ENCODE measurements at regions not wholly inside any gene's neighbourhood (a gene's known extent, or its start where the extent isn't known, plus 50 kb on each side); places are given as distances from the start of the nearest gene placed in this dataset.

- H3K9me3 ChIP-seq: no peaks in the 10 kb centered on the region
- TF ChIP-seq CTCF (IDR thresholded peaks at IDR 0.05): no peak
- H3K36me3 ChIP-seq: no peaks in the 10 kb centered on the region
- H3K27ac ChIP-seq: no peak overlapping the region
- H3K27me3 ChIP-seq: no peaks in the 10 kb centered on the region
- ATAC-seq (peak; percentile 45), DNase-seq (no peak)
- H3K4me3 ChIP-seq: no peak overlapping the region
- peaks cover 5% of the 10 kb centered on the region for H3K4me1 ChIP-seq
- intact Hi-C loops (cut with DNase I): no loop called here
Measured at GRCh38 chr4:141348125-141348524, 127.4 kb downstream of the ZNF330 start.

- Histone ChIP-seq H3K27me3 (no peaks in the 10 kb centered on the region), H3K4me3 (no peak overlapping the region), H3K4me1 (peaks cover 6% of the 10 kb centered on the region), H3K9me3 (no peaks in the 10 kb centered on the region), H3K27ac (no peak overlapping the region), H3K36me3 (no peaks in the 10 kb centered on the region)
- DNase-seq (no peak), ATAC-seq (no peak)
- TF ChIP-seq CTCF (IDR thresholded peaks at IDR 0.05): no peak
- intact Hi-C loops (cut with DNase I): no loop called here
Measured at GRCh38 chr4:141348573-141348972, 127.9 kb downstream of the ZNF330 start.

- Histone ChIP-seq H3K4me1 (peaks cover 6% of the 10 kb centered on the region), H3K27me3 (no peaks in the 10 kb centered on the region), H3K9me3 (no peaks in the 10 kb centered on the region), H3K36me3 (no peaks in the 10 kb centered on the region), H3K27ac (no peak overlapping the region), H3K4me3 (no peak overlapping the region)
- no peak for TF ChIP-seq CTCF (IDR thresholded peaks at IDR 0.05)
- intact Hi-C loops (cut with DNase I): no loop called here
- DNase-seq: no peak
- no peak for ATAC-seq
Measured at GRCh38 chr4:141349236-141349635, 128.5 kb downstream of the ZNF330 start.

- intact Hi-C loops (cut with DNase I): no loop called here
- no peaks in the 10 kb centered on the region for H3K9me3 ChIP-seq
- ATAC-seq: peak; percentile 62
- H3K27me3 ChIP-seq: no peaks in the 10 kb centered on the region
- no peak overlapping the region for H3K27ac ChIP-seq
- no peak overlapping the region for H3K4me3 ChIP-seq
- peaks cover 6% of the 10 kb centered on the region for H3K4me1 ChIP-seq
- TF ChIP-seq CTCF (IDR thresholded peaks at IDR 0.05): no peak
- no peaks in the 10 kb centered on the region for H3K36me3 ChIP-seq
- peak; percentile 37 for DNase-seq
Measured at GRCh38 chr4:141350122-141350905, 129.6 kb downstream of the ZNF330 start.

GRCh38 chr4:141352331-141352730, 131.6 kb downstream of the ZNF330 start:
- peaks cover 6% of the 10 kb centered on the region for H3K4me1 ChIP-seq
- no peaks in the 10 kb centered on the region for H3K27me3 ChIP-seq
- no peak overlapping the region for H3K4me3 ChIP-seq
- ATAC-seq (peak; percentile 38), DNase-seq (no peak)
- no peak for TF ChIP-seq CTCF (IDR thresholded peaks at IDR 0.05)
- intact Hi-C loops (cut with DNase I): no loop called here
- H3K36me3 ChIP-seq: no peaks in the 10 kb centered on the region
- no peaks in the 10 kb centered on the region for H3K9me3 ChIP-seq
- H3K27ac ChIP-seq: no peak overlapping the region

All from upper lobe of right lung (tissue), 1 donor.